Gastrocnemius medialis (tissue), 4 donors: ENCODE measurements at regions not wholly inside any gene's neighbourhood (a gene's known extent, or its start where the extent isn't known, plus 50 kb on each side); places are given as distances from the start of the nearest gene placed in this dataset.

ENCODE experiments used
- CTCF ChIP-seq, 5 experiments: fragments of 450-650 bp in 3 of 5; fragments of 200-600 bp in 2 of 5; sonication (generic) in 2 of 5; IDR thresholded peaks in 4 of 5; conservative IDR thresholded peaks in 1 of 5; 1 replicate in 4 of 5; 2 replicates in 1 of 5; pipeline ENCODE4 v1.5.1; 2016 to 2019; ENCODE audit warnings: antibody characterized with exemption in 5 of 5, mild to moderate bottlenecking in 3 of 5, moderate library complexity in 3 of 5
- POLR2A ChIP-seq, 2 donors: fragments of 450-650 bp; IDR thresholded peaks; one replicate each; pipeline ENCODE4 v1.6.1; 2017; ENCODE audit warnings: antibody characterized with exemption in 2 of 2, mild to moderate bottlenecking in 2 of 2, moderate library complexity in 2 of 2

- TF ChIP-seq CTCF (IDR thresholded peaks at IDR 0.05 in 4 of 5, conservative IDR thresholded peaks at IDR 0.05 in 1 of 5) (no peak), POLR2A (IDR thresholded peaks at IDR 0.05) (no peak)
Observed at GRCh38 chr13:80245162-80245733, 95.7 kb downstream of the SPRY2 start.
